NCI-H128 (cell line): ENCODE measurements at regions not wholly inside any gene's neighbourhood (a gene's known extent, or its start where the extent isn't known, plus 50 kb on each side); places are given as distances from the start of the nearest gene placed in this dataset.

ENCODE experiments used
- DNase-seq: peaks from one replicate; lab custom pipeline; 2025; ENCODE audit not compliant: unreplicated experiment; lab: John Stamatoyannopoulos, UW

- no peak for DNase-seq
Measured at GRCh38 chr5:116844015-116844414, 269.4 kb upstream of the SEMA6A start.

- no peak for DNase-seq
Measured at GRCh38 chr5:116842514-116842961, 267.9 kb upstream of the SEMA6A start.

GRCh38 chr5:116841734-116842133 is 267.1 kb upstream of the SEMA6A start:
- DNase-seq = no peak

GRCh38 chr5:116838011-116838536 is 263.5 kb upstream of the SEMA6A start:
- no peak for DNase-seq

GRCh38 chr5:116834796-116835515 is 260.3 kb upstream of the SEMA6A start:
- no peak for DNase-seq

GRCh38 chr5:116830079-116830478 is 255.5 kb upstream of the SEMA6A start:
- no peak for DNase-seq

- DNase-seq = no peak
Measured at GRCh38 chr5:116827078-116827477, 252.5 kb upstream of the SEMA6A start.

GRCh38 chr5:116825486-116825885 is 250.9 kb upstream of the SEMA6A start:
- no peak for DNase-seq

- DNase-seq = no peak
Measured at GRCh38 chr5:116824751-116825438, 250.3 kb upstream of the SEMA6A start.

GRCh38 chr5:116814626-116815385 is 240.2 kb upstream of the SEMA6A start:
- no peak for DNase-seq

GRCh38 chr5:116813906-116814305 is 239.3 kb upstream of the SEMA6A start:
- no peak for DNase-seq

- no peak for DNase-seq
Measured at GRCh38 chr5:116813356-116813755, 238.7 kb upstream of the SEMA6A start.

GRCh38 chr5:116810951-116811350 is 236.3 kb upstream of the SEMA6A start:
- no peak for DNase-seq

- no peak for DNase-seq
Measured at GRCh38 chr5:116806836-116807235, 232.2 kb upstream of the SEMA6A start.

- DNase-seq = no peak
Measured at GRCh38 chr5:116799401-116799800, 224.8 kb upstream of the SEMA6A start.

- no peak for DNase-seq
Measured at GRCh38 chr5:116795189-116795588, 220.6 kb upstream of the SEMA6A start.

- DNase-seq = no peak
Measured at GRCh38 chr5:116789522-116789921, 214.9 kb upstream of the SEMA6A start.

GRCh38 chr5:116788851-116789403 is 214.3 kb upstream of the SEMA6A start:
- DNase-seq = no peak

- no peak for DNase-seq
Measured at GRCh38 chr5:116787570-116787969, 212.9 kb upstream of the SEMA6A start.

- no peak for DNase-seq
Measured at GRCh38 chr5:116785106-116785505, 210.5 kb upstream of the SEMA6A start.

- no peak for DNase-seq
Measured at GRCh38 chr5:116779846-116780245, 205.2 kb upstream of the SEMA6A start.
